ENCODE measurements at regions not wholly inside any gene's neighbourhood (a gene's known extent, or its start where the extent isn't known, plus 50 kb on each side); places are given as distances from the start of the nearest gene placed in this dataset.

- TF ChIP-seq POLR2A (IDR thresholded peaks at IDR 0.05), result no peak
- TF ChIP-seq, protein P1, sequence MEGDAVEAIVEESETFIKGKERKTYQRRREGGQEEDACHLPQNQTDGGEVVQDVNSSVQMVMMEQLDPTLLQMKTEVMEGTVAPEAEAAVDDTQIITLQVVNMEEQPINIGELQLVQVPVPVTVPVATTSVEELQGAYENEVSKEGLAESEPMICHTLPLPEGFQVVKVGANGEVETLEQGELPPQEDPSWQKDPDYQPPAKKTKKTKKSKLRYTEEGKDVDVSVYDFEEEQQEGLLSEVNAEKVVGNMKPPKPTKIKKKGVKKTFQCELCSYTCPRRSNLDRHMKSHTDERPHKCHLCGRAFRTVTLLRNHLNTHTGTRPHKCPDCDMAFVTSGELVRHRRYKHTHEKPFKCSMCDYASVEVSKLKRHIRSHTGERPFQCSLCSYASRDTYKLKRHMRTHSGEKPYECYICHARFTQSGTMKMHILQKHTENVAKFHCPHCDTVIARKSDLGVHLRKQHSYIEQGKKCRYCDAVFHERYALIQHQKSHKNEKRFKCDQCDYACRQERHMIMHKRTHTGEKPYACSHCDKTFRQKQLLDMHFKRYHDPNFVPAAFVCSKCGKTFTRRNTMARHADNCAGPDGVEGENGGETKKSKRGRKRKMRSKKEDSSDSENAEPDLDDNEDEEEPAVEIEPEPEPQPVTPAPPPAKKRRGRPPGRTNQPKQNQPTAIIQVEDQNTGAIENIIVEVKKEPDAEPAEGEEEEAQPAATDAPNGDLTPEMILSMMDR (IDR thresholded peaks at IDR 0.05), result no peak
- TF ChIP-seq EP300 (IDR thresholded peaks at IDR 0.05; ENCODE audit: low read depth), result no peak
Measured at GRCh38 chr11:109968299-109968698, 124.9 kb upstream of the ZC3H12C start.
